Stomach (tissue), 8 donors: ENCODE measurements at regions not wholly inside any gene's neighbourhood (a gene's known extent, or its start where the extent isn't known, plus 50 kb on each side); places are given as distances from the start of the nearest gene placed in this dataset.
A peak's percentile ranks its signal among the peaks of the same experiment; 100 is the strongest.

Experiments
- DNase-seq, 2 donors: peaks; one replicate each; pipeline versions ENCODE4 v3.0.0 to v3.0.0-alpha.2; 2013 to 2019
- H3K27ac ChIP-seq, 5 donors: fragments of 200-600 bp in 4 of 5; sonication (generic) in 4 of 5; one replicate each; pipeline ENCODE4 v1.5.1; 2013 to 2019; ENCODE audit warnings: mild to moderate bottlenecking in 1 of 5, moderate library complexity in 1 of 5
- H3K27me3 ChIP-seq, 3 donors: fragments of 200-600 bp; sonication (generic); one replicate each; pipeline ENCODE4 v1.5.1; 2017 to 2019; ENCODE audit warnings: mixed run types in 1 of 3
- H3K36me3 ChIP-seq, 4 donors: fragments of 200-600 bp; sonication (generic); 1 replicate in 3 of 4; 2 replicates in 1 of 4; pipeline ENCODE4 v1.5.1; 2016 to 2019
- H3K4me1 ChIP-seq, 4 donors: fragments of 200-600 bp; sonication (generic); one replicate each; pipeline ENCODE4 v1.5.1; 2016 to 2019
- H3K4me3 ChIP-seq, 4 donors: fragments of 200-600 bp; sonication (generic) in 3 of 4; one replicate each; pipeline ENCODE4 v1.5.1; 2016 to 2019; ENCODE audit warnings: mild to moderate bottlenecking in 1 of 4
- H3K9me3 ChIP-seq, 4 donors: fragments of 200-600 bp; sonication (generic); one replicate each; pipeline ENCODE4 v1.5.1; 2016 to 2019
- CTCF ChIP-seq, 7 experiments: fragments of 450-650 bp in 4 of 7; fragments of 200-600 bp in 3 of 7; sonication (generic) in 3 of 7; IDR thresholded peaks; one replicate each; pipeline ENCODE4 v1.5.1; 2016 to 2019; ENCODE audit warnings: antibody characterized with exemption in 7 of 7, control low read depth in 2 of 7, mild to moderate bottlenecking in 1 of 7
- EP300 ChIP-seq: sonication (generic); formaldehyde crosslinking; IDR thresholded peaks from one replicate; pipeline ENCODE4 v1.6.1; 2017; ENCODE audit warnings: antibody characterized with exemption
- POLR2A ChIP-seq, 4 donors: fragments of 450-650 bp; IDR thresholded peaks; one replicate each; pipeline ENCODE4 v1.6.1; 2016; ENCODE audit warnings: antibody characterized with exemption in 4 of 4, control low read depth in 2 of 4, mild to moderate bottlenecking in 1 of 4, moderate library complexity in 1 of 4
- POLR2AphosphoS5 ChIP-seq, 3 donors: sonication (generic); formaldehyde crosslinking; IDR thresholded peaks; one replicate each; pipeline ENCODE4 v1.6.1; 2016; ENCODE audit warnings: antibody characterized with exemption in 3 of 3
- WGBS, 5 donors: extraction: QIAGEN DNeasy Blood & Tissue Kit in 3 of 5; methylation state at CpG; one replicate each; pipeline versions ENCODE4 v1.1.5 to v1.1.7; 2013 to 2018; 5-methylcytosine and 5-hydroxymethylcytosine counted together
- intact Hi-C: fragments of 100-400 bp; cut with DNase I; formaldehyde crosslinking; loops from one replicate; pipeline ENCODE4 v1.15.1; 2023; ENCODE audit warnings: low total_unique reads
- donor health status: healthy with polysubstance abuse.
- donor health status: Bipolar disorder and iron deficiency.
- donor health status: healthy.

- TF ChIP-seq CTCF (IDR thresholded peaks at IDR 0.05) (no peak), POLR2A (IDR thresholded peaks at IDR 0.05) (no peak), EP300 (no peak), POLR2AphosphoS5 (IDR thresholded peaks at IDR 0.05) (no peak)
- no peak for DNase-seq
- Histone ChIP-seq H3K27me3 (no peaks in the 10 kb centered on the region), H3K4me3 (no peak overlapping the region), H3K4me1 (peaks cover 0 to 4% (median 0%) of the 10 kb centered on the region in 4 donors), H3K36me3 (no peaks in the 10 kb centered on the region), H3K9me3 (no peaks in the 10 kb centered on the region), H3K27ac (no peak overlapping the region)
- intact Hi-C loops, result no loop called here
Observed at GRCh38 chr12:105427883-105428282, 97.4 kb downstream of the C12orf75 start.

GRCh38 chr12:105428793-105429395 is 98.4 kb downstream of the C12orf75 start:
- intact Hi-C loops, result no loop called here
- Histone ChIP-seq H3K27me3 (no peaks in the 10 kb centered on the region), H3K4me1 (peaks cover 0 to 4% (median 0%) of the 10 kb centered on the region in 4 donors), H3K27ac (no peak overlapping the region), H3K4me3 (no peak overlapping the region), H3K9me3 (no peaks in the 10 kb centered on the region), H3K36me3 (no peaks in the 10 kb centered on the region)
- WGBS, 5 donors, result 61 to 76% (median 72%) methylated on average over 1 of the region's 1 CpG
- no peak for TF ChIP-seq POLR2AphosphoS5 (IDR thresholded peaks at IDR 0.05)
- no peak for DNase-seq

GRCh38 chr12:105429511-105429910 is 99.0 kb downstream of the C12orf75 start:
- 80 to 100% (median 96%) methylated on average over 1 of the region's 1 CpG for WGBS, 5 donors

DNA sequence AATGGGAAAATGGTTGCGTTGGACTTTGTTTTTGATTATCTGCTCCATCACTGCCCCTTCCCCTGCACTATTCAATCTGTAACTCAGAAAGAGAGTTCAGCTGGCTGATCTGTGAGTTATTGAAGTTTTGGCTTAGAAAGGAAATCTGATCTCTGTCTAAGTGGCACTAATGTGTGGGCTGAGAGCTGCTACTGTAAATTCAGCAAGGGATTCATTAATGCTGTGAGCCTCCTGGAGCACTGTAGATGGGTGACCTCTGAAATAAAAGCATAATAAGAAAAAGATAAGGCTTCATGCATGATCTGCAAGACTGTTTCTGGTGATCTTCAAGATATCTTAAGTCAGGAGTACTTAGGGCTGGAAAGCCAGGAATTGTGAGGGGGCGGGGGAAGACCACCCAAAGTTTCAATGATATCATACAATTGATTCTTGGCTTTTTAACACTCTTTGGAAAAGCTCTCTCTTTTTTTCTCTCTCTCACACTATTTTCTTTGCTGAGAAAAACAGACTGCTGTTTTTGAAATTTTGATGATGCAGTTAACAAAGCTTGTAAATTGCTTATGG is 101.1 kb downstream of the C12orf75 start:
- H3K4me1 ChIP-seq, result no peaks in the 10 kb centered on the region
- no peak overlapping the region for H3K4me3 ChIP-seq
- DNase-seq, result peak in 1 of 2 donors; percentile 42
- intact Hi-C loops, result no loop called here
- WGBS, 5 donors, result 80 to 88% (median 81%) methylated on average over 2 of the region's 2 CpGs
- no peaks in the 10 kb centered on the region for H3K36me3 ChIP-seq
- TF ChIP-seq POLR2A (IDR thresholded peaks at IDR 0.05), result no peak
- peaks cover 0 to 6% (median 0%) of the 10 kb centered on the region in 3 donors for H3K27me3 ChIP-seq
- H3K9me3 ChIP-seq, result no peaks in the 10 kb centered on the region
- no peak overlapping the region for H3K27ac ChIP-seq

More at GRCh38 chr12:105429511-105429910, 99.0 kb downstream of the C12orf75 start:
- intact Hi-C loops, result no loop called here
- no peak for TF ChIP-seq CTCF (IDR thresholded peaks at IDR 0.05)
- TF ChIP-seq POLR2A (IDR thresholded peaks at IDR 0.05), result no peak
- no peak for TF ChIP-seq POLR2AphosphoS5 (IDR thresholded peaks at IDR 0.05)
- no peak for TF ChIP-seq EP300
- no peak for DNase-seq
- Histone ChIP-seq H3K9me3 (no peaks in the 10 kb centered on the region), H3K36me3 (no peaks in the 10 kb centered on the region), H3K27ac (no peak overlapping the region), H3K27me3 (peaks cover 0 to 5% (median 0%) of the 10 kb centered on the region in 3 donors), H3K4me1 (peaks cover 0 to 4% (median 0%) of the 10 kb centered on the region in 4 donors), H3K4me3 (no peak overlapping the region)

GRCh38 chr12:105433804-105434203 is 103.3 kb downstream of the C12orf75 start:
- intact Hi-C loops, result no loop called here
- no peaks in the 10 kb centered on the region for H3K4me1 ChIP-seq
- H3K4me3 ChIP-seq, result no peak overlapping the region
- H3K9me3 ChIP-seq, result peaks cover 0 to 7% (median 0%) of the 10 kb centered on the region in 4 donors
- H3K27me3 ChIP-seq, result peaks cover 0 to 6% (median 0%) of the 10 kb centered on the region in 3 donors
- no peak for DNase-seq
- H3K27ac ChIP-seq, result no peak overlapping the region
- H3K36me3 ChIP-seq, result no peaks in the 10 kb centered on the region
- TF ChIP-seq EP300 (no peak), CTCF (IDR thresholded peaks at IDR 0.05) (no peak), POLR2AphosphoS5 (IDR thresholded peaks at IDR 0.05) (no peak), POLR2A (IDR thresholded peaks at IDR 0.05) (no peak)
